Endothelial cell of umbilical vein (primary cell): ENCODE measurements at regions not wholly inside any gene's neighbourhood (a gene's known extent, or its start where the extent isn't known, plus 50 kb on each side); places are given as distances from the start of the nearest gene placed in this dataset.

Experiments
- BruUV-seq: library from RNA; stranded (reverse); fragments of 400-500 nt; replicated peaks from 2 replicates; lab custom pipeline; 2021; lab: Mats Ljungman, UMichigan
- CTCF ChIA-PET: fragments of 300-600, 350-600 bp; sonication (Branson Sonifier 250); formaldehyde crosslinking; loops from one replicate; lab custom pipeline; 2021; ENCODE audit warnings: antibody characterized with exemption, inconsistent platforms; lab: Charles Lee
- POLR2A ChIA-PET: fragments of 300-600, 350-600 bp; sonication (Branson Sonifier 250); formaldehyde crosslinking; loops from one replicate; lab custom pipeline; 2021; ENCODE audit warnings: antibody characterized with exemption, inconsistent platforms; lab: Charles Lee
- DNase-seq: peaks from one replicate; pipeline ENCODE4 v3.0.0-alpha.2; 2011; ENCODE audit warnings: low read depth, low spot score
- FAIRE-seq: peaks from 2 replicates; lab custom pipeline; 2011; peaks lifted over from hg19 to GRCh38; lab: Jason Lieb, UNC
- H2AFZ ChIP-seq: 2 replicates; pipeline ENCODE4 v1.6.0; 2012; ENCODE audit warnings: low read depth, low read length, control low read depth, inconsistent platforms
- H3K27ac ChIP-seq: 2 replicates; pipeline ENCODE4 v1.5.1; 2011; ENCODE audit warnings: low read depth, mild to moderate bottlenecking, control low read depth, low read length, moderate library complexity; ENCODE audit not compliant: insufficient read depth
- H3K27me3 ChIP-seq, 2 experiments: 2 replicates each; pipeline versions ENCODE4 v1.6.0 to v1.6.1; 2011; ENCODE audit warnings: low read length in 2 of 2, mixed read lengths in 1 of 2; ENCODE audit not compliant: control insufficient read depth in 2 of 2, insufficient read depth in 2 of 2
- H3K36me3 ChIP-seq, 2 experiments: 2 replicates in 1 of 2; 3 replicates in 1 of 2; pipeline ENCODE4 v1.5.1; 2011; ENCODE audit warnings: low read length in 2 of 2, mild to moderate bottlenecking in 1 of 2, moderate library complexity in 1 of 2; ENCODE audit not compliant: control insufficient read depth in 2 of 2, insufficient read depth in 2 of 2; ENCODE audit errors: extremely low read depth in 1 of 2
- H3K4me1 ChIP-seq: 3 replicates; pipeline ENCODE4 v1.5.1; 2011; ENCODE audit warnings: mild to moderate bottlenecking, low read length; ENCODE audit not compliant: control insufficient read depth, insufficient read depth; ENCODE audit errors: extremely low read depth
- H3K4me2 ChIP-seq: 2 replicates; pipeline ENCODE4 v1.6.1; 2011; ENCODE audit warnings: low read length, control low read depth, mixed read lengths; ENCODE audit not compliant: insufficient read depth
- H3K4me3 ChIP-seq, 3 experiments: fragments of 200-600 bp in 1 of 3; sonication (generic), shearing (Covaris generic) in 1 of 3; replicated peaks in 1 of 3; 2 replicates each; pipeline ENCODE4 v1.5.1; 2011 to 2016; ENCODE audit warnings: control low read depth in 3 of 3, low read length in 3 of 3, mild to moderate bottlenecking in 2 of 3, inconsistent platforms in 1 of 3, low read depth in 1 of 3, moderate library complexity in 1 of 3; ENCODE audit not compliant: insufficient read depth in 1 of 3
- H3K79me2 ChIP-seq: 2 replicates; pipeline ENCODE4 v1.6.0; 2012; ENCODE audit warnings: low read length, inconsistent platforms; ENCODE audit not compliant: control insufficient read depth, insufficient read depth
- H3K9ac ChIP-seq: replicated peaks from 2 replicates; pipeline ENCODE3; 2011; ENCODE audit warnings: low read length, control low read depth; ENCODE audit not compliant: insufficient read depth; ENCODE audit errors: extremely low read depth
- H3K9me1 ChIP-seq: replicated peaks from 3 replicates; pipeline ENCODE4 v1.6.0; 2011; ENCODE audit warnings: mild to moderate bottlenecking, low read length; ENCODE audit not compliant: control insufficient read depth, insufficient read depth; ENCODE audit errors: extremely low read depth
- H3K9me3 ChIP-seq: replicated peaks from 2 replicates; pipeline ENCODE4 v1.5.1; 2012; ENCODE audit warnings: low read length, inconsistent platforms; ENCODE audit not compliant: control insufficient read depth, insufficient read depth
- H4K20me1 ChIP-seq: replicated peaks from 2 replicates; pipeline ENCODE3; 2011; ENCODE audit warnings: mild to moderate bottlenecking, low read length; ENCODE audit not compliant: control insufficient read depth, insufficient read depth; ENCODE audit errors: extremely low read depth
- EZH2 ChIP-seq: IDR thresholded peaks from 2 replicates; pipeline ENCODE4 v1.6.1; 2012; ENCODE audit warnings: borderline replicate concordance, low read depth, mild to moderate bottlenecking, moderate library complexity, low read length, inconsistent platforms; ENCODE audit not compliant: severe bottlenecking
- FOS ChIP-seq: IDR thresholded peaks from 2 replicates; pipeline ENCODE4 v1.6.1; 2011; ENCODE audit warnings: mild to moderate bottlenecking, low read length, moderate library complexity, borderline replicate concordance; ENCODE audit not compliant: insufficient read depth
- GATA2 ChIP-seq: IDR thresholded peaks from 2 replicates; pipeline ENCODE4 v1.7.0; 2011; ENCODE audit warnings: low read depth, mild to moderate bottlenecking, moderate library complexity, mixed read lengths, low read length; ENCODE audit not compliant: insufficient read length, insufficient read depth
- JUN ChIP-seq: IDR thresholded peaks from 2 replicates; pipeline ENCODE4 v1.6.1; 2011; ENCODE audit warnings: borderline replicate concordance, low read depth; ENCODE audit not compliant: insufficient read length, insufficient read depth
- MYC ChIP-seq: IDR thresholded peaks from one replicate; pipeline ENCODE4 v1.6.1; 2011; ENCODE audit warnings: mild to moderate bottlenecking, low read depth, low read length
- POLR2A ChIP-seq: IDR thresholded peaks from 2 replicates; pipeline ENCODE4 v1.6.1; 2012; ENCODE audit warnings: low read depth, mild to moderate bottlenecking, control low read depth, low read length
- POLR2AphosphoS5 ChIP-seq: IDR thresholded peaks from 2 replicates; pipeline ENCODE4 v1.6.1; 2012; ENCODE audit warnings: low read depth, mild to moderate bottlenecking, control low read depth, low read length, moderate library complexity; ENCODE audit not compliant: insufficient read depth
- dilution Hi-C: fragments of 300-500 bp; cut with MboI; formaldehyde crosslinking; loops from one replicate; pipeline ENCODE4 v1.15.0; 2019; ENCODE audit warnings: low sequenced_read_pairs; ENCODE audit not compliant: extremely low pct_ligation_motif_present
- intact Hi-C: fragments of 100-400 bp; cut with micrococcal nuclease; formaldehyde crosslinking; loops from one replicate; pipeline ENCODE4 v1.10.0; 2022
- TF ChIP-seq, protein P1 (sequence below): IDR thresholded peaks from 2 replicates; pipeline ENCODE4 v1.6.1; 2011; ENCODE audit not compliant: insufficient read depth, insufficient read length
- TF ChIP-seq, protein P2 (sequence below), 2 donors: IDR thresholded peaks; 1 replicate in 1 of 2; 2 replicates in 1 of 2; pipeline ENCODE4 v1.5.1; 2011; ENCODE audit warnings: low read length in 2 of 2, mild to moderate bottlenecking in 2 of 2, moderate library complexity in 2 of 2, control low read depth in 1 of 2, inconsistent platforms in 1 of 2, low read depth in 1 of 2; ENCODE audit not compliant: insufficient read depth in 1 of 2; ENCODE audit errors: extremely low read depth in 1 of 2

DNA sequence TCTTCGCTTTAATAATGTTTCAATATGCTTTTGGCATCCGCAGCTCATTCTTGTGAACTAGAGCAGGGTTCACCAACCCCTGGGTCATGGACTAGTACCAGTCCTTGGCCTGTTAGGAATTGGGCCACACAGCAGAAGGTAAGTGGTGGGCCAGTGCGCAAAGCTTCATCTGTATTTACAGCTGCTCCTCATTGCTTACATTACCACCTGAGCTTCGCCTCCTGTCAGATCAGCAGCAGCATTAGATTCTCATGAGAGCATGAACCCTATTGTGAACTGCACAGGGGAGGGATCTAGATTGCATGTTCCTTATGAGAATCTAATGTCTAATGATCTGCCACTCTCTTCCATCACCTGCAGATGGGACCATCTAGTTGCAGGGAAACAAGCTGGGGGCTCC lies 75.5 kb upstream of the GGTLC1 start:
- BruUV-seq: no TSS peak
- dilution Hi-C loops: no loop called here
- Histone ChIP-seq H3K9ac (no peak overlapping the region), H3K27me3 (peaks cover 0 to 3% of the 10 kb centered on the region in 2 experiments), H3K79me2 (no peaks in the 10 kb centered on the region), H3K9me3 (no peaks in the 10 kb centered on the region), H2AFZ (no peak overlapping the region), H3K4me2 (no peak overlapping the region), H3K27ac (no peak overlapping the region), H4K20me1 (no peaks in the 10 kb centered on the region), H3K9me1 (no peaks in the 10 kb centered on the region), H3K4me3 (no peak overlapping the region), H3K4me1 (no peaks in the 10 kb centered on the region), H3K36me3 (no peaks in the 10 kb centered on the region)
- ChIA-PET POLR2A (no interaction called here), CTCF (no interaction called here)
- intact Hi-C loops: no loop called here
- FAIRE-seq: no peak
- no peak for TF ChIP-seq EZH2
- TF ChIP-seq JUN: no peak
- no peak for TF ChIP-seq MYC
- TF ChIP-seq, protein P1, sequence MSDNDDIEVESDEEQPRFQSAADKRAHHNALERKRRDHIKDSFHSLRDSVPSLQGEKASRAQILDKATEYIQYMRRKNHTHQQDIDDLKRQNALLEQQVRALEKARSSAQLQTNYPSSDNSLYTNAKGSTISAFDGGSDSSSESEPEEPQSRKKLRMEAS: no peak
- no peak for TF ChIP-seq FOS
- no peak for TF ChIP-seq POLR2AphosphoS5
- TF ChIP-seq POLR2A: no peak
- TF ChIP-seq, protein P2, sequence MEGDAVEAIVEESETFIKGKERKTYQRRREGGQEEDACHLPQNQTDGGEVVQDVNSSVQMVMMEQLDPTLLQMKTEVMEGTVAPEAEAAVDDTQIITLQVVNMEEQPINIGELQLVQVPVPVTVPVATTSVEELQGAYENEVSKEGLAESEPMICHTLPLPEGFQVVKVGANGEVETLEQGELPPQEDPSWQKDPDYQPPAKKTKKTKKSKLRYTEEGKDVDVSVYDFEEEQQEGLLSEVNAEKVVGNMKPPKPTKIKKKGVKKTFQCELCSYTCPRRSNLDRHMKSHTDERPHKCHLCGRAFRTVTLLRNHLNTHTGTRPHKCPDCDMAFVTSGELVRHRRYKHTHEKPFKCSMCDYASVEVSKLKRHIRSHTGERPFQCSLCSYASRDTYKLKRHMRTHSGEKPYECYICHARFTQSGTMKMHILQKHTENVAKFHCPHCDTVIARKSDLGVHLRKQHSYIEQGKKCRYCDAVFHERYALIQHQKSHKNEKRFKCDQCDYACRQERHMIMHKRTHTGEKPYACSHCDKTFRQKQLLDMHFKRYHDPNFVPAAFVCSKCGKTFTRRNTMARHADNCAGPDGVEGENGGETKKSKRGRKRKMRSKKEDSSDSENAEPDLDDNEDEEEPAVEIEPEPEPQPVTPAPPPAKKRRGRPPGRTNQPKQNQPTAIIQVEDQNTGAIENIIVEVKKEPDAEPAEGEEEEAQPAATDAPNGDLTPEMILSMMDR (IDR thresholded peaks at IDR 0.05; ENCODE audit: extremely low read depth in 1 of 2, insufficient read depth in 1 of 2, low read depth in 1 of 2, low read length in 2 of 2): no peak
- no peak for TF ChIP-seq GATA2
- no peak for DNase-seq
